Motor neuron (in vitro differentiated cells): ENCODE measurements at regions not wholly inside any gene's neighbourhood (a gene's known extent, or its start where the extent isn't known, plus 50 kb on each side); places are given as distances from the start of the nearest gene placed in this dataset.
A peak's percentile ranks its signal among the peaks of the same experiment; 100 is the strongest.

Experiments
- ATAC-seq, 8 experiments: fragments of 200-7000 bp; cut with Tn5 transposase; replicated peaks in 6 of 8; 2 replicates each; pipeline ENCODE4 v1.8.0; 2021; ENCODE audit warnings: mild to moderate bottlenecking in 8 of 8, moderate library complexity in 8 of 8
- H3K27ac ChIP-seq, 2 donors: fragments of 250-450 bp; sonication (Bioruptor Pico); 2 replicates each; pipeline ENCODE4 v1.9.0; 2021; ENCODE audit warnings: antibody characterized with exemption in 2 of 2, mild to moderate bottlenecking in 2 of 2, moderate library complexity in 1 of 2
- H3K4me1 ChIP-seq, 2 donors: fragments of 250-450 bp; sonication (Bioruptor Pico); replicated peaks in 1 of 2; 2 replicates each; pipeline ENCODE4 v1.6.1; 2021; ENCODE audit warnings: antibody characterized with exemption in 2 of 2, mild to moderate bottlenecking in 2 of 2, moderate library complexity in 1 of 2
- H3K4me3 ChIP-seq, 5 donors: fragments of 250-450 bp; sonication (Bioruptor Pico); 2 replicates each; pipeline ENCODE4 v1.9.0; 2021; ENCODE audit warnings: antibody characterized with exemption in 5 of 5, mild to moderate bottlenecking in 5 of 5, moderate library complexity in 4 of 5
- WGBS, 10 experiments: fragments of 450-650 bp; shearing (Covaris generic); methylation state at CpG; one replicate each; pipeline ENCODE4 v1.0.0; 2022; 5-methylcytosine and 5-hydroxymethylcytosine counted together
- in situ Hi-C, 9 experiments: fragments of 400-800 bp; cut with MboI; loops; one replicate each; pipeline ENCODE4 v1.15.0; 2021; ENCODE audit warnings: low sequenced_read_pairs in 9 of 9, low pct_unique_long_range_greater_than_20kb in 2 of 9; ENCODE audit not compliant: unreplicated experiment in 9 of 9

DNA sequence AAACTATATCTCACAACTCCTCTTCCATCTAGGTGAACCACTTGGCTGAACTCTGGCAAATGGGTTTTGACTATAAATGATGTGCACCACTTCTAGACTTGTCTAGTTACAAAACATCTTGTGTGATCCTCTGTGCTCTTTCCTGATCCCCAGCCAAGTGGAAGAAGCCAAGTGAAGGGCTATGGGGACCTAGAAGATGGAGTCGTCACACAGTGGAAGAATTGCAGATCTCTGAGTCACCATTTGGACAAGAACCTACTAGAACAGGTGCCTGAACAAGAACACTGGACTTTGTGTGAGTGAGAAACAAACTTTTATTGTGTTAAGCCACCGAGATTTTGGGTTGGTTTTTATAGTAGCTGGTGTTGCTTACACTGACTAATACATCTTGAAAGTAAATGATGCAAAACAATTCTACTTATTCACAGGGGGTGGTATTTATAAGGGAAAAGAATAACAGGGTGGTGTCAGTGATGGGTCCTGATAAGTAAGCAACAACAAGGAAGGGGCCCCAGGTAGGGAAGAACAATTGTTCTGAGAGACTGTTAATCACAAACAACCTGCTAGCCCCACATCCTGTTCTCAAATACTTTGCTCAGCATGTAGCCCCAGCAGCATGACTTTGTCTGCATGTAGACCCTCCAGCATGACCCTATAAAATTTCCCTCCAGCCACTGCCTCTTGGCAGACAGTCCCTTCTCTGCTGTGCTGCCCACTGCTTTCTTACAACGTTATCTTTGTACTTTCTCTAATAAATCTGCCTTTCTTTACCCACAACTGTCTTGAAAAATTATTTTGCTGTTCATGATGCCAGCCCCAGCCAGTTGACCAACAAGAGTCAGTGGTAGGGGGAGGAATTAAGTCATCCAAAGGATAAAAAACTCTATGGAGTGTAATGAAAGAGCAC, 280.7 kb upstream of the PLET1 start:
- ATAC-seq, result no peak
- no peak overlapping the region for H3K4me3 ChIP-seq
- in situ Hi-C loops, result no loop called here

DNA sequence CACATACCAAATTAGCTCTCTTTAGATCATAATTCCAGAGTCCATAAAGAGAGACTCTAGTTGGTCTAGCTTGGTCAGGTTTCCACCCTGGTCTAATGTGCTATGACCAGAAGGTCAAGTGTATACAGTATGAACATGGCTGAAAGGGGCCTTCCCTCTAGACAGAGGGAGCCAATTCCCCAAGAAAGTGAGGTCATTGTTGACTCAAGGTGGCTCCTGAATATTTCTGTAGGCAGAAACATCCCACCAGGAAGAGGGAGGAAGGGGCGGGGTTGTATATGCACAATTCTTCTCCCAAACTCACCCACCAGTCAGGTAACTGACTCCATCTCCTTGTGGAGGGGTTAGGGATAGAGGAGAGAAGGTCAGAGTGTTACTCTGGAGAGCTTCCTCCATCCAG, 281.8 kb upstream of the PLET1 start:
- Histone ChIP-seq H3K27ac (no peak overlapping the region), H3K4me1 (peaks cover 0 to 5% of the 10 kb centered on the region in 2 donors), H3K4me3 (no peak overlapping the region)
- in situ Hi-C loops, result no loop called here
- ATAC-seq, result peak in 1 of 8 experiments; percentile 66
- WGBS, 10 experiments, result 75 to 83% (median 80%) methylated on average over 1 of the region's 1 CpG; no CpG with 5 or more reads in 7 of the 10 experiments

More for the DNA sequence above, 280.7 kb upstream of the PLET1 start:
- 0 to 83% (median 59%) methylated on average over 1 to 3 of the region's 3 CpGs; no CpG with 5 or more reads in 2 of the 10 experiments for WGBS, 10 experiments
- Histone ChIP-seq H3K4me1 (peaks cover 0 to 7% of the 10 kb centered on the region in 2 donors), H3K27ac (no peak overlapping the region)

DNA sequence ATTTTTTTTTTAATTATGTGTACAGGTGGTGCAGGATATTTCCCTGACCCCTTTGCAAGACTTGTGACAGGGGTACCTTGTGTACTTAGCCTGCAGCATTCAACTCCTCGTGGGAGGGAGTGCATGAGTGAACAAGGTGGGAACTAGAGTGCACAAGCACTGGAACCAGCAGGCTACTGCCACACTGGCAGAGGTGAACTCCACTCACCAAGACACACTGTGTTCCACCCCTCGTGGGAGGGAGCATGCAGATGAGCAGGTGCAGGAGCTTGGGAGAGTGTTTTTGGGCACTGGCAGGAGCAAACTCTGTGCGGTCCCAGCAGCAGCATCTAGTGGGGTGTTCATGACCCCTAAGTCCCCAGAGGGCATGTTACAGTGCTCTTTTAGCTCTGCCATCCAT, 282.7 kb upstream of the PLET1 start:
- in situ Hi-C loops, result no loop called here
- WGBS, 10 experiments, result 0 to 100% (median 51%) methylated on average over 1 to 3 of the region's 3 CpGs; no CpG with 5 or more reads in 1 of the 10 experiments
- ATAC-seq, result no peak
- peaks cover 2 to 5% of the 10 kb centered on the region in 2 donors for H3K4me1 ChIP-seq
- H3K4me3 ChIP-seq, result no peak overlapping the region
- no peak overlapping the region for H3K27ac ChIP-seq

DNA sequence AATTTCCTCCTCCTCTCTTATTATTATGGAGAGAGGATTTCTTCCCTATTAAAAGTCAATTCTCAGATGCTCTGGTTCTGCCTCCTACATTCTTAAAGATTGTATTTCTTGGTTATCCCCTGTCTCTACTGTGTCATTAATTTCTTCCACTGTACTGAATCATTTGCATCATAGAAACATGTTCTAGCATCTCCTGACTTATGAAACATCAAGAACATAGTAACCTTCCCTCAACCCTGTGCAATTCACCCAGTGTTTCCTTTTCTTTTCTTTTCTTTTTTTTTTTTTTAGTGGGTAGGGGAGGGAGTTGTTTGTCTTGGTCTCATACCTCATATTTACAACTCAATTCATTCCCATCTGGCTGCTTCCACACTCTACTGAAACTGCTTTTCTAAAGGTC, 288.0 kb upstream of the PLET1 start:
- Histone ChIP-seq H3K4me1 (peaks cover 14 to 21% of the 10 kb centered on the region in 2 donors), H3K27ac (no peak overlapping the region), H3K4me3 (no peak overlapping the region)
- ATAC-seq, result peak in 2 of 8 experiments; percentile 21 to 23
- in situ Hi-C loops, result no loop called here

DNA sequence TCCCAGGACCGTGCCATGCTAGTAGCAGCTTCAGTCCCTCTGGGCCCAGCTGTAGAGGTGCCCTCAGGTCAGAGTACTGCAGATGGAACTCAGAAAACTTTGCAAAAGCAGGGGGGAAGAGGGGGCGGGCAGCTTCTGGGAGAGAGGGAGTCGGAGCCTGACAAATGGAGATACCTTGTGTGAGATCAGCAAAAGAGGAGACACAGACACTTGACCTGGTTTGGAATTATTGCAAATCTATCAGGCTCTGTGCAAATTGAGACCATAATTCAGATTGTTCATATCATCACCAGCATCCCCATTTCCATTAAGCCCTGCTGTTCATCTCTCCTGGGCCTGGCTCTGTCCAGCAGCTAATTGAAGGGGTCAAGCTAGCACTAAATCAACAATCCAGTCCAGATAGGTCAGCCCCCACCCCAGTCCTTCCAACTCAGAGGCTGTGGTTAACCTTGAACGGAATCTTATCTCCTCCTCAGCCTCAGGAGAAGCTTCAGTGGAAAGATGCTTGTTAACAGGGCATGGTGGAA, 292.6 kb upstream of the PLET1 start:
- peak in 5 of 8 experiments; percentile 68 to 93 (median 83) for ATAC-seq
- in situ Hi-C loops, result loop anchor here in 4 of 9 experiments (25.0 kb wide), 2 partner anchors 241 to 266 kb away; no protein-coding TSS in a partner anchor
- peak overlapping the region in 1 of 2 donors; percentile 38 for H3K27ac ChIP-seq
- H3K4me3 ChIP-seq, result no peak overlapping the region
- peaks cover 22 to 31% of the 10 kb centered on the region in 2 donors for H3K4me1 ChIP-seq
- WGBS, 10 experiments, result 0 to 57% (median 20%) methylated on average over 1 to 4 of the region's 4 CpGs; no CpG with 5 or more reads in 2 of the 10 experiments

DNA sequence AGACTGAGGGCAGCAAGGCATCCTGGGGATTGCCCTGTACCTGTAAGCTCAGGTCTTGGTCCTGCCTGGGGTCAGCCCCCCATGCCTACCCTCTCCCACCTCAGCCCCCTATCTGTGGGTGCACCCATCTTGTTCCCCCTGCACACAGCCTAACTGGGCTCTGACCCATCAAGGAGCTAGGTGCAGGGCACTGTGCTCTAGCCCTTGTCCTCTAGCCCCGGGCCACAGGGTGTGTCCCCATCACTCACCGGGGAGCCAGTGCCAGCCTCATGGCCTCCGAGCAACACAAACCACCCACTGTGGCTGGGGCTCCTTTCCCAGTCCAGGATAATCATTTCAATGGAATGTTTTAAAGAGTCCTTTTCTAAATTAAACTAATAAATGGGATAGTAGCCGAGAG, 293.9 kb upstream of the PLET1 start:
- Histone ChIP-seq H3K4me3 (no peak overlapping the region), H3K4me1 (peaks cover 15 to 31% of the 10 kb centered on the region in 2 donors), H3K27ac (no peak overlapping the region)
- WGBS, 10 experiments, result 47 to 90% (median 80%) methylated on average over 1 to 4 of the region's 4 CpGs; no CpG with 5 or more reads in 4 of the 10 experiments
- in situ Hi-C loops, result loop anchor here in 4 of 9 experiments (25.0 kb wide), 2 partner anchors 242 to 267 kb away; no protein-coding TSS in a partner anchor
- ATAC-seq, result no peak

DNA sequence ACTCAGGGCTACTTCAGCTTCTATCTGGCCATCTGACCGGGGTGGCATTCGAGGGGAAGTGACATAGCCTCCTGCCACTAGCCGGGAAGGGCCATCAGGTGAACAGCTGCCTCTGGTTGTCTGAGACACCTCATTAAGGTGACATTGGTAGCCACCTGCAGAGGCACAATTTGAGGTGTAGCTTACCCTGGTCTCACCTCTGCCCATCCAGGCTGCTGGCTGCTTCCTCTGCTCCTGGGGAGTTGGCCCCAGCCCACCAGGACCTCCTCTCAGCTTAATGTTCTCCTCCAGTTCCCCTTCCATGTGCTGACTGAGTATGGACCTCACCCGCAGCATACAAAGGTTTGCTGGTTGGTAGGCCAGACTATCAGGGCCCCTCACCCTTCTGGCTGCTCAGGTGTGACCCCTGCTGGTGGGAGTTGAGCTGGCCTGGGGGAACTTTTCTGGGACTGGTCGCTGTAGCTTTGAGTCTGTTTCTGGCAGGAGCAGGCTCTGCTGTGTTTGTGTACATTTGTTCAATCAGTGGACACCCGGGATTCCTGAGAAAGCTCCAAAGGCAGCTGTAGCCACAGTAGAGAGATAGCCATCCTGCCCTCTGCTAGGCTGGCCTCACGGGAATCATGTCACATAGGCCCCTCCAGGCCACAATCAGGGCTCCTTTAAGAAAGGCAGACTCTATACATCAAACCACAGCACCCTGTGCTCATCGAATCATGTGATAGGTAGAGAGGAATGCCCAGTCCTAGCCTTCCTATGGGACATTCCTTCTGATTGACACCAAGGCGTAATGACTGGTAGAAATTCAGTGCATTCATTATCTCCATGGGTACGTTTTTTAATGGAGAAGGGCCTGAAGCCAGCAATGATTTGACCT, 295.1 kb upstream of the PLET1 start:
- in situ Hi-C loops, result loop anchor here in 4 of 9 experiments (25.0 kb wide), 2 partner anchors 243 to 268 kb away; no protein-coding TSS in a partner anchor

DNA sequence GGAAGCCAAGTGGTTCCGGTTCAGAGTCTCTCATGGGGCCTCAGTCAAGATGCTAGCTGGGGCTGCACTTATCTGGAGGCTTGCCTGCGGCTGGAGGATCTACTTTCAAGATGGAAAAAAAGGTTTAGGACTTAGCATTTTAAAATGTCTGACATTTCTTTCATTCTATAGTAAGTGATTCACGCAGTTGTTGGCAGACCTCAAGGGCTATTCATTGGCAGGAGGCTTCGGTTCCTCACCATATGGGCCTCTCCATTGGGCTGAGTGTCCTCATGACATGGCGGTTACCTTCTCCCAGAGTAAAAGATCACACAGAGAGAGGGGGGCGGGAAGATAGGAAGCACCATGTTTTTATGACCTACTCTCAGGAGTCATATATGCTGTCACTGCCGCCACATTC, 298.0 kb upstream of the PLET1 start:
- in situ Hi-C loops, result loop anchor here in 4 of 9 experiments (25.0 kb wide), 2 partner anchors 246 to 271 kb away; no protein-coding TSS in a partner anchor

More for the DNA sequence above, 295.1 kb upstream of the PLET1 start:
- H3K4me3 ChIP-seq, result no peak overlapping the region
- peaks cover 15 to 31% of the 10 kb centered on the region in 2 donors for H3K4me1 ChIP-seq
- WGBS, 10 experiments, result 67 to 94% (median 81%) methylated on average over 2 to 5 of the region's 10 CpGs; no CpG with 5 or more reads in 4 of the 10 experiments
- H3K27ac ChIP-seq, result no peak overlapping the region
- peak in 7 of 8 experiments; percentile 49 to 89 (median 74) for ATAC-seq

DNA sequence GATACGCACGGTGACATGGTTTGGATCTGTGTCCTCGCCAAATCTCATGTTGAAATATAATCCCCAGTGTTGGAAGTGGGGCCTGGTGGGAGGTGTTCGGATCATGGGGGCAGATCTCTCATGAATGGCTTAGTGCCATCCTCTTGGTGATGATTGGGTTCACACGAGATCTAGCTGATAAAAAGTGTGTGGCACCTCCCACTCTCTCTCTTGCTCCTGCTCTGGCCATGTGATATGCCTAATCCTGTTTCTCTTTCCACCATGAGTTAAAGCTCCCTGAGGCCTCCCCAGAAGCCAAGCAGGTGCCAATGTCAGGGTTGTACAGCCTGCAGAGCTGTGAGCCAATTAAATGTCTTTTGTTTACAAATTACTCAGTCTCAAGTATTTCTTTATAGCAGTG, 303.1 kb upstream of the PLET1 start:
- 28 to 100% (median 94%) methylated on average over 1 to 5 of the region's 5 CpGs; no CpG with 5 or more reads in 3 of the 10 experiments for WGBS, 10 experiments
- no peak overlapping the region for H3K27ac ChIP-seq
- in situ Hi-C loops, result loop anchor here in 4 of 9 experiments (25.0 kb wide), 2 partner anchors 252 to 277 kb away; no protein-coding TSS in a partner anchor
- H3K4me1 ChIP-seq, result peaks cover 5 to 8% of the 10 kb centered on the region in 2 donors
- ATAC-seq, result no peak
- no peak overlapping the region for H3K4me3 ChIP-seq

More for the DNA sequence above, 298.0 kb upstream of the PLET1 start:
- WGBS, 10 experiments, result 69 to 100% (median 83%) methylated on average over 1 to 6 of the region's 7 CpGs; no CpG with 5 or more reads in 1 of the 10 experiments
- Histone ChIP-seq H3K4me3 (no peak overlapping the region), H3K4me1 (peaks cover 9 to 14% of the 10 kb centered on the region in 2 donors), H3K27ac (no peak overlapping the region)
- no peak for ATAC-seq

DNA sequence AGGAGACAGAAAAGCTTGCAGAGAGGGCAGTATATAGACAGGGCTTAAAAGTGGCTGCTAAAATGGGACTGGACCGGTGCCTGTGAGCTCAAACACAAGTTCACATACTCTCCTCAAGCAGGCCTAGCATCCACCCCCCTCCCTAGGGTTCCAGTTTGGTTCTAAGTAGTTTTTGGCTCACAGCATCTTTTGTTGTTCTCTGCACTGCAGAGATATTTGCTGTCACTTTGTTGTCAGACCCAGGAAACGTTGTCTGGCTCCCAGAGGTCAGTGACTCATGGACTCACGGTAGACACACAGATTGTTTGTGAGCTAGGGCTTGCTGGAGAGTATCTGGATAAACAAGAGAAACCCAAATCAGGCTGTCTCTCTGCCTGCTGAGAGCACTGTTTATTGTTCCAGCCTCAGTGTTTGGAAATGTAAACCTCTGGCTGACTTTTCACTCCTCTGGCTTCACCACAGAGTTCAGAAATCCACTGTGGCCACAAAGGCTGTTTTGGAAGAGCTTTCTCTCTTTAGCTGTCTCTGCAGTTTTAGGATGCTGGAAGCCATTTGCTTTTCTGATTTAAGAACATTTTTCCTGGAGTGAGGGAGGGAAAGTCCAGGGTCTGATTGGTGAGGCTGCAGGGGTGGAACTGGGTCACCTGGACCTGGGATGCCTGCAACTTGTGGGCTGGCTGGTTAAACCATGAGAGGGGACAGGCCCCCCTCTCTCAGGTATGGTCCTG, 303.7 kb upstream of the PLET1 start:
- in situ Hi-C loops, result loop anchor here in 4 of 9 experiments (25.0 kb wide), 2 partner anchors 252 to 277 kb away; no protein-coding TSS in a partner anchor
- no peak overlapping the region for H3K4me3 ChIP-seq
- peaks cover 5 to 8% of the 10 kb centered on the region in 2 donors for H3K4me1 ChIP-seq
- ATAC-seq, result peak in 6 of 8 experiments; percentile 29 to 73 (median 50)
- 7 to 80% (median 18%) methylated on average over 1 to 2 of the region's 3 CpGs; no CpG with 5 or more reads in 6 of the 10 experiments for WGBS, 10 experiments
- no peak overlapping the region for H3K27ac ChIP-seq

DNA sequence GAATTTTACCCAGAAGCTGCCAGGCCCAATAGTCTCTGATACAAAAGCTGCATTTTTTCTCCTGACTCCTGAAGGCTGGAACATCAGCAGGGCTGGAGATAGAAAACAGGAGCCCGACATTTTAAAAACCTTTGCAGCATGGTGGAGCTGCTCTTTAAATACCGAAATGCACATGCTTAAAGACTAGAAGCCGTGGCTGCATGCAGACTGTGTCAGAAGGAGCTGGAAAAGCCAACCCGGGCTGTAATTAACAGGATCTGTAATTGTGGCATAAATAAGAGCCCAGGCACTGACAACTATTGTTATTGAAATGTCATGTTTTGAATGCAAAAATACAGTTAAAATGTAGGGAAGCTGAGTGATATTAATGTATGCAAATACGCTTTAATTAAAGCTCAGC, 304.9 kb upstream of the PLET1 start:
- Histone ChIP-seq H3K4me3 (no peak overlapping the region), H3K4me1 (peaks cover 5 to 8% of the 10 kb centered on the region in 2 donors), H3K27ac (no peak overlapping the region)
- ATAC-seq, result no peak
- 26 to 85% (median 54%) methylated on average over 2 to 5 of the region's 5 CpGs for WGBS, 10 experiments
- in situ Hi-C loops, result loop anchor here in 4 of 9 experiments (25.0 kb wide), 2 partner anchors 253 to 278 kb away; no protein-coding TSS in a partner anchor
